Peyer's patch (tissue), 4 donors: ENCODE measurements at regions not wholly inside any gene's neighbourhood (a gene's known extent, or its start where the extent isn't known, plus 50 kb on each side); places are given as distances from the start of the nearest gene placed in this dataset.

ENCODE experiments used
- DNase-seq, 3 donors: peaks; one replicate each; pipeline ENCODE4 v3.0.0-alpha.2; 2017 to 2019
- H3K27ac ChIP-seq, 4 donors: fragments of 200-600 bp; sonication (generic); one replicate each; pipeline ENCODE4 v1.5.1; 2016 to 2019
- H3K27me3 ChIP-seq, 2 donors: fragments of 200-600 bp; sonication (generic); one replicate each; pipeline ENCODE4 v1.5.1; 2019
- H3K36me3 ChIP-seq, 3 donors: fragments of 200-600 bp; sonication (generic); one replicate each; pipeline ENCODE4 v1.5.1; 2016 to 2019
- H3K4me1 ChIP-seq, 4 donors: fragments of 200-600 bp; sonication (generic); one replicate each; pipeline ENCODE4 v1.5.1; 2016 to 2019
- H3K4me3 ChIP-seq, 4 donors: fragments of 200-600 bp; sonication (generic); 1 replicate in 3 of 4; 2 replicates in 1 of 4; pipeline ENCODE4 v1.5.1; 2016 to 2019; ENCODE audit warnings: mild to moderate bottlenecking in 1 of 4
- H3K9me3 ChIP-seq, 4 donors: fragments of 200-600 bp; sonication (generic); one replicate each; pipeline ENCODE4 v1.5.1; 2016 to 2019; ENCODE audit warnings: mild to moderate bottlenecking in 1 of 4
- POLR2A ChIP-seq, 2 donors: fragments of 450-650 bp; IDR thresholded peaks; one replicate each; pipeline ENCODE4 v1.5.1; 2017; ENCODE audit warnings: antibody characterized with exemption in 2 of 2, mild to moderate bottlenecking in 2 of 2, moderate library complexity in 2 of 2
- TF ChIP-seq, protein P1 (sequence below), 6 experiments: fragments of 450-650 bp in 4 of 6; fragments of 200-600 bp in 2 of 6; sonication (generic) in 1 of 6; IDR thresholded peaks; one replicate each; pipeline ENCODE4 v1.5.1; 2017 to 2019; ENCODE audit warnings: antibody characterized with exemption in 6 of 6, mild to moderate bottlenecking in 3 of 6, moderate library complexity in 1 of 6

GRCh38 chr2:2542316-2542715 lies 211.2 kb upstream of the MYT1L start:
- DNase-seq = no peak

GRCh38 chr2:2540406-2540805 lies 209.3 kb upstream of the MYT1L start:
- H3K9me3 ChIP-seq = peaks cover 0 to 6% (median 0%) of the 10 kb centered on the region in 4 donors
- DNase-seq = no peak
- no peaks in the 10 kb centered on the region for H3K4me1 ChIP-seq
- H3K4me3 ChIP-seq = no peak overlapping the region
- H3K27me3 ChIP-seq = no peaks in the 10 kb centered on the region
- H3K27ac ChIP-seq = no peak overlapping the region
- H3K36me3 ChIP-seq = no peaks in the 10 kb centered on the region
- no peak for TF ChIP-seq POLR2A (IDR thresholded peaks at IDR 0.05)
- TF ChIP-seq, protein P1, sequence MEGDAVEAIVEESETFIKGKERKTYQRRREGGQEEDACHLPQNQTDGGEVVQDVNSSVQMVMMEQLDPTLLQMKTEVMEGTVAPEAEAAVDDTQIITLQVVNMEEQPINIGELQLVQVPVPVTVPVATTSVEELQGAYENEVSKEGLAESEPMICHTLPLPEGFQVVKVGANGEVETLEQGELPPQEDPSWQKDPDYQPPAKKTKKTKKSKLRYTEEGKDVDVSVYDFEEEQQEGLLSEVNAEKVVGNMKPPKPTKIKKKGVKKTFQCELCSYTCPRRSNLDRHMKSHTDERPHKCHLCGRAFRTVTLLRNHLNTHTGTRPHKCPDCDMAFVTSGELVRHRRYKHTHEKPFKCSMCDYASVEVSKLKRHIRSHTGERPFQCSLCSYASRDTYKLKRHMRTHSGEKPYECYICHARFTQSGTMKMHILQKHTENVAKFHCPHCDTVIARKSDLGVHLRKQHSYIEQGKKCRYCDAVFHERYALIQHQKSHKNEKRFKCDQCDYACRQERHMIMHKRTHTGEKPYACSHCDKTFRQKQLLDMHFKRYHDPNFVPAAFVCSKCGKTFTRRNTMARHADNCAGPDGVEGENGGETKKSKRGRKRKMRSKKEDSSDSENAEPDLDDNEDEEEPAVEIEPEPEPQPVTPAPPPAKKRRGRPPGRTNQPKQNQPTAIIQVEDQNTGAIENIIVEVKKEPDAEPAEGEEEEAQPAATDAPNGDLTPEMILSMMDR (IDR thresholded peaks at IDR 0.05) = no peak

More at GRCh38 chr2:2542316-2542715, 211.2 kb upstream of the MYT1L start:
- H3K27me3 ChIP-seq = no peaks in the 10 kb centered on the region
- peaks cover 0 to 6% (median 0%) of the 10 kb centered on the region in 4 donors for H3K9me3 ChIP-seq
- no peaks in the 10 kb centered on the region for H3K36me3 ChIP-seq
- no peaks in the 10 kb centered on the region for H3K4me1 ChIP-seq
- no peak overlapping the region for H3K27ac ChIP-seq
- no peak for TF ChIP-seq POLR2A (IDR thresholded peaks at IDR 0.05)
- TF ChIP-seq, protein P1 (IDR thresholded peaks at IDR 0.05) = no peak
- H3K4me3 ChIP-seq = no peak overlapping the region

DNA sequence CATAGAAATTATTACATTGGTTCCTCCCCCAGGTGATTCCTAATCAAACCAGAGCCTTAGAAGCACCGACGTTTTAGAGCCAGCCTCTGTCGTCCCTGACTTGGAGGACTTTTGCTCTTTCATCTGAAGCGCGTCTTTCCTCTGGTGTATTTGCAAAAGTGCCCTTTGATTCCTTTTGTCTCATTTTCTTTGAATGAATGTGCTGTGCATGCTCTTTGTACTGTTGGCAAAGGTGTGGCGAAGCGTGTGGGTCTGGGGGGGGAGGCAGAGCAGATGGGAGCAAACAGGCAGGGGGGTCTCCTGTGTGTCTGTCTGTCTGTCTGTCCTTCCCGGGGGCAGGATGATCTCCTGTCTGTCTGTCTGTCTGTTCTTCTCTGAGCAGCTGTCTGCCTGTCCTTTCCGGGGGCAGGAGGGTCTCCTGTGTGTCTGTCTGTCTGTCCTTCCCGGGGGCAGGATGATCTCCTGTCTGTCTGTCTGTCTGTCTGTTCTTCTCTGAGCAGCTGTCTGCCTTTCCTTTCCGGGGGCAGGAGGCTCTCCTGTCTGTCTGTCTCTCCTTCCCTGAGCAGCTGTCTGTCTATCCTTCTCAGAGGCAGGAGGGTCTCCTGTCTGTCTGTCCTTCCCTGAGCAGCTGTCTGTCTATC lies 205.5 kb upstream of the MYT1L start:
- Histone ChIP-seq H3K4me1 (no peaks in the 10 kb centered on the region), H3K27ac (no peak overlapping the region), H3K9me3 (peaks cover 0 to 6% (median 0%) of the 10 kb centered on the region in 4 donors), H3K27me3 (no peaks in the 10 kb centered on the region), H3K36me3 (no peaks in the 10 kb centered on the region), H3K4me3 (no peak overlapping the region)
- no peak for DNase-seq
- no peak for TF ChIP-seq POLR2A (IDR thresholded peaks at IDR 0.05)
- TF ChIP-seq, protein P1 (IDR thresholded peaks at IDR 0.05) = no peak

DNA sequence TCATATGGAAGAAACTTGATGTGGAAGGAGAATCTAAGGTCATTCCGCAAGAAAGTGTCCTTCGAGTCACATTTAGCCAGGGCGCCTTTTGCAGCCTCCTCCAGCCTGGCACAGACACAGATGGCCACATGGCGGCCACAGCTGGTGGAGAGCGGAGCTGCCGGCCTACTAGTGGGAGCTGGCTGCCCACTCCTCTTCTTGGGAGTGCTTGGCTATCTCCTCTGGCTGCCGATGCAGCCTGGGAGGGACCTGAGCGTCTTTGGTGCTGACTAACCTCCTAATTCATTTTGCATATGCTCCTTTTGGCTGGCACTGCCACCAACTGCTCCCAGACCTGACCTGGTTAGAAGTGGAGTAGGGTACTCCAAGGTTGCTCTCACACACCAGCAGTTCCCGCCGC lies 199.3 kb upstream of the MYT1L start:
- no peak for DNase-seq
- H3K27ac ChIP-seq = no peak overlapping the region
- no peaks in the 10 kb centered on the region for H3K4me1 ChIP-seq
- H3K27me3 ChIP-seq = no peaks in the 10 kb centered on the region
- H3K9me3 ChIP-seq = peaks cover 0 to 3% (median 0%) of the 10 kb centered on the region in 4 donors
- no peaks in the 10 kb centered on the region for H3K36me3 ChIP-seq
- TF ChIP-seq, protein P1 (IDR thresholded peaks at IDR 0.05) = no peak
- H3K4me3 ChIP-seq = no peak overlapping the region

DNA sequence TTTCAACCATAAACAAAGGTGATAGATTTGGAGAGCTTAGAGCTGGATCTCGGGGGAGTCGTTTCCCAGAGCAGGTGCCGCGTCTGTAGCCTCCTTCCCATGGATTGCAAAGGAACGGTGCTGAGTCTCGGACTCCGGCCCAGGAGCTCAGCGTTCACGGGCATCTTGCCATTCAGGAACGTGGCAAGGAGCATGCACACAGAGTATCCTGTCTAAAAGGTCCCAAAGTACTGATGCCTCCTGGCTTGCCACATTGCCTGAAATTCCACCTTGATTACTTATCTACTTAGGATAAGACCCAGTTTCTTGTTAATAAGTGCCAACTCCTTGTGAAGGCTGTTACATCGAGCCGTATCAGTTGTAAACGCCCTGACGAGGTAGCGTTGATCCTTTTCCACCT lies 197.8 kb upstream of the MYT1L start:
- Histone ChIP-seq H3K9me3 (peaks cover 0 to 3% (median 0%) of the 10 kb centered on the region in 4 donors), H3K4me1 (no peaks in the 10 kb centered on the region), H3K36me3 (no peaks in the 10 kb centered on the region), H3K4me3 (no peak overlapping the region), H3K27ac (no peak overlapping the region), H3K27me3 (no peaks in the 10 kb centered on the region)
- no peak for DNase-seq
- no peak for TF ChIP-seq POLR2A (IDR thresholded peaks at IDR 0.05)
- TF ChIP-seq, protein P1 (IDR thresholded peaks at IDR 0.05) = no peak
